Right atrium auricular region (tissue), 2 donors: ENCODE measurements at regions not wholly inside any gene's neighbourhood (a gene's known extent, or its start where the extent isn't known, plus 50 kb on each side); places are given as distances from the start of the nearest gene placed in this dataset.

Experiments used
- DNase-seq: peaks from one replicate; pipeline ENCODE4 v3.0.0-alpha.2; 2019; ENCODE audit warnings: low spot score
- H3K27ac ChIP-seq, 2 donors: fragments of 200-600 bp; sonication (generic); 1 replicate in 1 of 2; 2 replicates in 1 of 2; pipeline ENCODE4 v1.5.1; 2016 to 2019
- H3K27me3 ChIP-seq, 2 donors: fragments of 200-600 bp; sonication (generic); one replicate each; pipeline versions ENCODE4 v1.5.1 to v1.6.0; 2017 to 2019
- H3K36me3 ChIP-seq: fragments of 200-600 bp; sonication (generic); one replicate; pipeline ENCODE4 v1.5.1; 2016
- H3K4me1 ChIP-seq, 2 donors: fragments of 200-600 bp; sonication (generic); one replicate each; pipeline versions ENCODE4 v1.5.1 to v1.6.0; 2017 to 2019
- H3K4me3 ChIP-seq, 2 donors: fragments of 200-600 bp; sonication (generic); 1 replicate in 1 of 2; 2 replicates in 1 of 2; pipeline ENCODE4 v1.5.1; 2017 to 2019; ENCODE audit warnings: mild to moderate bottlenecking in 1 of 2, moderate library complexity in 1 of 2
- H3K9me3 ChIP-seq, 2 donors: fragments of 200-600 bp; sonication (generic); one replicate each; pipeline ENCODE4 v1.5.1; 2019
- TF ChIP-seq, protein P1 (sequence below), 2 donors: fragments of 200-600 bp; sonication (generic); IDR thresholded peaks; one replicate each; pipeline ENCODE4 v1.5.1; 2019; ENCODE audit warnings: antibody characterized with exemption in 2 of 2

DNA sequence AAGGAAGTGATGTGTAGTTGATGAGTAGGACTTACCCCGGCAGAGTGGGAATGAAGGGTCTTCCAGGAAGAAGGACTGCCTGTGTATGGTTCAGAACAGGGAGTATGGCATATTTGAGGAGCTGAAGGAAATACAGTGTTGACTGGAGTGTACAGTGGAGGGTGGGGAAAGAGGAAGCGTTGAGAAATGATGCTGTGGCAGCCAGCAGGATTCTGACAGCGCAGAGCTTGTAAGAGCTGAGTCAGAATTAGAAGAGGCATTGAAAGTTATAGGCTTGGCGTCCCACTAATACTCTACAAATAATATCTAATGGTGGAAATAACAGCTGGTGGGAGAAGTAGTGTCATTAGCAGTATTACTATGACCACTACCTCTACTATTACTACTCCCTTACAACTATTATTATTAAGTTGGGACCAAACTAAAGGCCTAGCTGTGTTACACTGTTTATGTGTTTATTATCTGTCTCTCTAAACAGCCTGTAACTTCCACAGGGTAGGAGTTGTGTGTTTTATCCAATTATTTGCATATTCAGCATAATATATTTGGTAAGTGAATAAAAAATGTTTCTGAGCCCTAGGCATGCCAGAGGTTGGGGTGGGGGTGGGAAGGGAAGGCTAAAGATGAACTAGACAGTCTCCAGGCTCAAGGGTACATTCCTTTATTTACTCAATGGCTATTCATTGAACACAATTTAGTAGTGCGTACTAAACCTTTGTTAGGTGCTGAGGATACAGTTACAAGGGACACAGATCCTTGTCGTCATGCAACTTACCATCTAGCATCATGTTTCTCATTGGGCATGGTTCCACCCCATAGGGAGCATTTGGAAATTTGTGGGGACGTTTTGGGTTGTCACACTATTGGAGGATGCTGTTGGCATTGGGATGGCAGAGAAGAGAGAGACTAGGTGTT, 428.8 kb upstream of the ONECUT1 start:
- H3K36me3 ChIP-seq = no peaks in the 10 kb centered on the region
- TF ChIP-seq, protein P1, sequence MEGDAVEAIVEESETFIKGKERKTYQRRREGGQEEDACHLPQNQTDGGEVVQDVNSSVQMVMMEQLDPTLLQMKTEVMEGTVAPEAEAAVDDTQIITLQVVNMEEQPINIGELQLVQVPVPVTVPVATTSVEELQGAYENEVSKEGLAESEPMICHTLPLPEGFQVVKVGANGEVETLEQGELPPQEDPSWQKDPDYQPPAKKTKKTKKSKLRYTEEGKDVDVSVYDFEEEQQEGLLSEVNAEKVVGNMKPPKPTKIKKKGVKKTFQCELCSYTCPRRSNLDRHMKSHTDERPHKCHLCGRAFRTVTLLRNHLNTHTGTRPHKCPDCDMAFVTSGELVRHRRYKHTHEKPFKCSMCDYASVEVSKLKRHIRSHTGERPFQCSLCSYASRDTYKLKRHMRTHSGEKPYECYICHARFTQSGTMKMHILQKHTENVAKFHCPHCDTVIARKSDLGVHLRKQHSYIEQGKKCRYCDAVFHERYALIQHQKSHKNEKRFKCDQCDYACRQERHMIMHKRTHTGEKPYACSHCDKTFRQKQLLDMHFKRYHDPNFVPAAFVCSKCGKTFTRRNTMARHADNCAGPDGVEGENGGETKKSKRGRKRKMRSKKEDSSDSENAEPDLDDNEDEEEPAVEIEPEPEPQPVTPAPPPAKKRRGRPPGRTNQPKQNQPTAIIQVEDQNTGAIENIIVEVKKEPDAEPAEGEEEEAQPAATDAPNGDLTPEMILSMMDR (IDR thresholded peaks at IDR 0.05) = no peak
- no peaks in the 10 kb centered on the region for H3K4me1 ChIP-seq
- H3K27ac ChIP-seq = no peak overlapping the region
- no peak for DNase-seq
- no peaks in the 10 kb centered on the region for H3K27me3 ChIP-seq
- no peak overlapping the region for H3K4me3 ChIP-seq
- H3K9me3 ChIP-seq = no peaks in the 10 kb centered on the region

DNA sequence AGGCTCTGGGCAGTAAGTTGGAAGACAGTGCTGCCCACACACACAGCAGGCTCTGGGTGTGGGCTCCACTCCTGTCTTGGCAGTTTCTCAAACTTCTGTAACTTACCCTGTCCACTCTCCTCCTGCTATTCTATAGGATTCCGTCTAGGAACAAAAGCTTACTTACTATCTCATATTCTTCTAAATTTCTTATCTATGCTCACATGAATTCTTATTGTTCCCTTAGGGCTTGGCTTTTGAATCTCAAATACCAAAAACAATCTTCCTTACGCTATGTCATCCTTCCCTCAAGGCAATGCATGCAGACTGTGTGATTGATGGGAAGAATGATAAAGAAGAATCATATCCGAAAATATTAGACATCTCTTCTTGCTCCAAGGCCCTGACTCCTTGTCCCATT, 425.9 kb upstream of the ONECUT1 start:
- no peak for DNase-seq
- Histone ChIP-seq H3K27ac (no peak overlapping the region), H3K4me3 (no peak overlapping the region), H3K27me3 (no peaks in the 10 kb centered on the region), H3K4me1 (no peaks in the 10 kb centered on the region), H3K9me3 (no peaks in the 10 kb centered on the region), H3K36me3 (no peaks in the 10 kb centered on the region)
- TF ChIP-seq, protein P1 (IDR thresholded peaks at IDR 0.05) = no peak

DNA sequence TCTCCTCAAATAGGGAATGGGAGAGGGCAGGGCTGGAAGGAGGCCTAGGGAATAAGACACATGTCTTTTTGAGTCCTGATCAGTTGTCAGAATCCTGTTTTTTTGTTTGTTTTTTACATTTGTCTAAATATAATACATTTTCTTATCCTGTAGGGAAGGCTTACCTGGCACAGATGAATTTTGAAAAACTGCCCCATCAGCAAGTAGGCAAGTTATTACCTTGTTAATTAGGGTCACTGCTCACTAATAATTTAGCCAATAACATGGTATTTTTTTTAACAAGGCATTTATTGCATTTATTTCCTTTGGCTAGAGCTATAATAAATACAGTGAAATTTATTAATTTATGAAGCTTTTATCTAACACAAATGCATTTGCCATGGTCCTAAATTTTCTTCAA, 423.2 kb upstream of the ONECUT1 start:
- DNase-seq = no peak
- Histone ChIP-seq H3K9me3 (no peaks in the 10 kb centered on the region), H3K27me3 (no peaks in the 10 kb centered on the region), H3K4me1 (no peaks in the 10 kb centered on the region), H3K36me3 (no peaks in the 10 kb centered on the region), H3K27ac (no peak overlapping the region), H3K4me3 (no peak overlapping the region)
- TF ChIP-seq, protein P1 (IDR thresholded peaks at IDR 0.05) = no peak

DNA sequence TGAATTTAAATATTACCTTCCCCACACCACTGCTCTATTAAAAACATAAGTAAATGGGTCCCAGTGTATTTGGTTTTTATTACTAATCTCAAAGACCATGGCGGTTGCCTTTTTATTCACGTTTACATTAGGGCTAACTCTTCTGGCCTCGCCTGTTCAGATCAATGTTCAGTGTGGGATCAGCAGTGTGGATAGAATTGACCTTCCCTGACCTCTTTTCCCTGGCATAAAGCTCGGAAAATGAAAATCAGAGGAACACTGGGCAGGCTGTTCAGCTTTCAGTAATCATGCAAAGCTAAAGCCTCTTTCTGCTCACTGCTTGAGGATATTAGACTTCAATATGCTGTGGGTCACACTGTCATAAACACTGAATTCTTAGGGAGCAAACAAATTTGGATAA, 422.6 kb upstream of the ONECUT1 start:
- H3K27ac ChIP-seq = no peak overlapping the region
- H3K9me3 ChIP-seq = no peaks in the 10 kb centered on the region
- no peaks in the 10 kb centered on the region for H3K36me3 ChIP-seq
- H3K4me3 ChIP-seq = no peak overlapping the region
- no peaks in the 10 kb centered on the region for H3K27me3 ChIP-seq
- DNase-seq = no peak
- H3K4me1 ChIP-seq = no peaks in the 10 kb centered on the region
- TF ChIP-seq, protein P1 (IDR thresholded peaks at IDR 0.05) = no peak

DNA sequence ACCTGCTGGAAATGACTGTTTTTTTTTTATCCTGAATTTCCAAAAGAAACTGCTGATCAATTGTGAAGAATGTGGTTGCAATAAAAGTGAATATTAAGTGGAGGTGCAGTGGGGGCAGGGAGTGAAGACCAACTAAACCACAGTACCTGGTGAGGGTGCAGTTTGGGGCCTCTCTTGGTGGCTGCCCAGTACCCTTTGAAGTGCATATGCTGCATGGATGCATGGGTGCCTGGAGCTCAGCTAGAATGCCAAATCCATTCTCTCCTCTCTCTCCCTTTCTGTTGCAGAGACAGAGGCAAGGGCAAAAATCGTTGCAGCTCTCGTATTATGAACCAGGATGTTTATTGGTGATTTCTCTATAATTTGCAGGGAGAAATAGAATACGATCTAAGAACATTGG, 420.5 kb upstream of the ONECUT1 start:
- no peak for DNase-seq
- H3K9me3 ChIP-seq = peaks cover 0 to 7% of the 10 kb centered on the region in 2 donors
- no peak overlapping the region for H3K4me3 ChIP-seq
- H3K36me3 ChIP-seq = no peaks in the 10 kb centered on the region
- H3K27ac ChIP-seq = no peak overlapping the region
- H3K4me1 ChIP-seq = no peaks in the 10 kb centered on the region
- no peaks in the 10 kb centered on the region for H3K27me3 ChIP-seq
- TF ChIP-seq, protein P1 (IDR thresholded peaks at IDR 0.05) = no peak
